Epidermal melanocyte (primary cell): ENCODE measurements at regions not wholly inside any gene's neighbourhood (a gene's known extent, or its start where the extent isn't known, plus 50 kb on each side); places are given as distances from the start of the nearest gene placed in this dataset.
"Not testable (repeated sequence)": the region's sequence is repeated elsewhere in the genome, so short reads cannot be mapped to it uniquely, and the experiment has no call there.

ENCODE experiments used
- DNase-seq: peaks from one replicate; pipeline ENCODE4 v3.0.0; 2011; ENCODE audit warnings: low spot score; ENCODE audit not compliant: insufficient read length

DNA sequence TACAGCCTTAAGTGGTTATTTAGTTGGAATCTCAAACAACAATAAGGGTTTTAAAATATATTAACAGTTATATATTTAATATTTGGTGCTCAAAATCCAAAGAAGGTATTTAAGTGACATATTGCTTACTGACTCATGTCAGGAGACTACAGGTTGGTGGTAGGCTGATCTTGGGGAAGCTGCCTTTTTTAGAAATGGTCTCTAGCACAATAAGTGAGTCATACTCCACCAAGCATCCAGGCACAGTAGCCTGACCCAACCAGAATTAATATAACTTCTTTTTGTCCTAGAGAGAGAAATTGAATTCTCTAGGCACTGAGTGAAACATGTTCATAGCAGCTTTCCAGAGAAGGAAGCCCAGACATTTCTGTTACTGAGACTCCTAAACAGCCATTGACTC, 868.5 kb upstream of the TENM4 start:
- DNase-seq: no peak

DNA sequence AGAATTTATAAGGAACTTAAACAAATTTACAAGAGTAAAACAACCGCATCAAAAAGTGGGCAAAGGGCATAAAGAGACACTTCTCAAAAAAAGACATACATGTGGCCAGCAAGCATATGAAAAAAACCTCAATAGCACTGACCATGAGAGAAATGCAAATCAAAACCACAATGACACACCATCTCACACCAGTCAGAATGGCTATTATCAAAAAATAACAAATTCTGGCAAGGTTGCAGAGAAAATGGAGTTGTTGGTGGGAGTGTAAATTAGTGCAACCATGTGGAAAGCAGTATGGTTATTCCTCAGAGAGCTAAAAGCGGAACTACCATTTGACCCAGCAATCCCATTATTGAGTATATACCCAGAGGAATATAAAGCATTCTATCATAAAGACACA, 866.8 kb upstream of the TENM4 start:
- DNase-seq: no peak

DNA sequence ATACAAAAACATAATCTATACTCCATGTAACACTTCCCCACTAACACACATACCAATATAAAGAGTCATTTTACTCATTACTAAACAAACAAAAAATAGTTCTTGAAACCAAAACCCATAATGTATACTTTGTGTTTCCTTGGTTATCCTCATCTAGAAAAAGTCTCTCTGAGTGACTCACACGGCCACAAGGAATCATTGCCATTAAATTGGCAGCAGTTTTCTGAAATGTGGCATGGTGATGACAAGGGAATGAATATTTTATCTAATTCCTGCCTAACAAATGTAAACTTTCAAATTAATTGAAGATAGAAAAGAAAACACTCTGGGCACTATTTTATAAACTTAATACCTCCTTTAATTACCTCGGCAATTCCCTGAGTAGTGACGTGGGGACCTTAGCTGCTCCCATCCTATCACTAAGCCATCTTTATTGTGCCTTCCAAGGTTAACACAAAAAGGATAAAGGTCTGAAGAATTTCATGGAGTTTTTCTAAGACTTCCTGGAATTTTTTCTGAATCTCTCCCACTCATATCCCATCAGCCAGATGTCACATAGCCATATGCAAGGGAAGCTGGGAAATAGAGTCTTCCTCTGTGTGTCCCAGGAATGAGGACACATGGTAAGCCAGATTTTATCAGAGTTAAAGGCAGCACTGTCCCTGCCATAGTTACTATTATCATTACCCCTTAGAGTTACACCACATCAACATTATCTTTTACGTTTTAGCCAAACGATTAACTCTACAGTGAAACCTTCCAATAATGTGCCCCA, 857.2 kb upstream of the TENM4 start:
- no peak for DNase-seq

DNA sequence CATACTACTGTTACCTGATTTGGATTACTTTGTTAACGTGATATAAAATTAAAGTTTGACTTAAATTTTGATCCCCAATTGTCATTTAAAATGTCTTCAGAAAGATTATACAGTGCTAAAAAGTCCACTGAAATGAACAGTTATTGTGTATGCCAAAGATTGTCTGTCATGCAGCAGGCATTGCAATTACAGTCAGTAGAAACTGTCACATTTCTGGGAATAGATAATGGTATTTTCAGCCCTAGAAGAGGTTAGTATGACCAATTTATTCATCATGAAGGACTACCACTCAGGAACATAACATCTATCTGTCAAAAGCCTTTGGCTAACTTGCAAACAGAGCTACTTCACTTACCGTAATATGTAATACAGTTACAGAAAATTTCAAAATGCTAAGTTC, 852.5 kb upstream of the TENM4 start:
- DNase-seq: no peak

DNA sequence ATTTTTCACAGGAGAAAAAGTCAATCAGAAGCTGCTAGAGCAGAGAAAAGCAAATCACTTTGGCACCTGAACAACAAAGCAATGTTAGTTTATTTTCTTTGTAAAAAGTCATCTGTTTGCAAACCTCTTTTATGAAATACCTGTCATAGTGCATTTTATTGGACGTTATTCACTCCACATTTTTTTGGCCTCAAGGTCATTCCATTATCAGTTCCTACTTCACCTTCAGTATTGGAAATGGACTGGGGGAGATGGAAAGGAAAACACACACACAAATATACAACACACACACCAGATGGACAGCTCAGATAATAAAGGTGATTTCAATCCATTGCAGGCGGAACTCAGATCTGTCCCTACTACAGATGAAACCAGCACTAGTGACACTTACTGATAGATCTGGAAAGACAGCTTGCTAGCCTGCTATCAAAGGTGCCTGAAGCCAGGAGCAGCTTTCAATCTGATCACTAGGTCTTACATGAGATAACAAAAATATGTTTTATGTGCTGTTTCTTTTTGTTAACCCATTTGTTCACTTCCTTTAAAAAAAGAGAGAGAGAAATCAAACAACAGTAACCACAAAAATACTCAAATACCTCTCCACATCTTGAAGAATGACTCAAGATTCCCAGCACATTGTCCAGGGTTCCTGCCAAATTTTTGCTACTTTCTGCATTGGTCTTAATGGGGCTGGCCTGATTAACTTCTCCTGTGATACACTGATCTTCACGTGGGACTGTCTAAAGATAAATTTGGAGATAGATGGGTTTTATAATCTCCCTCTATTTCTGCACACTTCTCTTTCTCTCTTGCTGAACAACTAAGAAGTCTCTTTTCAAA, 844.3 kb upstream of the TENM4 start:
- DNase-seq: no peak

DNA sequence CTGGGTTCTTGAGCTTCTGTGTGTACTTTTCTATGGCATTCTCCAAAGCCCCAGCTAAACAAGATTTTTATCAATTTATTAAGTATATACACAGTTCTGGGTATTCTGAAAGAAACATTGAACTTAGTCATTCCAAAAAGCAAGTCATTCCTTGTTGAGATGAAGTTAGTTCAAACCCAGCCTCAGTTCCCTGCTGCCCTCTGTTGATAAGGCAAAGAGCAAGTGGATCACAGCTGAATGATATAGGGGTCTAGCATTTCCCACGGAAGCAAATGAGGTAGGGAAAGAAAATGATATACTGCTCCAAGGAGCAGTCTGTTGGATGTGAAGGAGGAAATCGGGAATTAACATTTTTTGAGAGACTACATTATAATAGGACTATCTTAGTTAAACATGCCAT, 841.8 kb upstream of the TENM4 start:
- DNase-seq: no peak

DNA sequence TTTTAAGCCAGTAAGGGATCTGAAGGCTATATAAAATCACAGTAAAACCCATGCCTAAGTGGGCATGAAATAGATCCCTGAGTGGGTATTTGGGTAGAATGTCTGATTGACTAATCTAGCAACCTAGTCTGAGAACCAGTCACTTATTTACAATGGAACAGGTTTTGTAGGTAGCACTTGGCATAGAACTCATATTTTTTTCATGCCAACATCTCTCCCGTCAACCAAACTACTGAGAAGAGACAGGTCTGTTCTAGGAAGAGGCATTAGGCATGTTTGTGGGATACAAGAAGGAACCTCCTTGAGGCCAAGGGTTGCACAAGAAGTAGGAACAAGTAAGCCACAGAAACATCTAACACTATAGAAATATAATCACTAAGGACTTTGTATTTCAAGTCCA, 840.4 kb upstream of the TENM4 start:
- no peak for DNase-seq

DNA sequence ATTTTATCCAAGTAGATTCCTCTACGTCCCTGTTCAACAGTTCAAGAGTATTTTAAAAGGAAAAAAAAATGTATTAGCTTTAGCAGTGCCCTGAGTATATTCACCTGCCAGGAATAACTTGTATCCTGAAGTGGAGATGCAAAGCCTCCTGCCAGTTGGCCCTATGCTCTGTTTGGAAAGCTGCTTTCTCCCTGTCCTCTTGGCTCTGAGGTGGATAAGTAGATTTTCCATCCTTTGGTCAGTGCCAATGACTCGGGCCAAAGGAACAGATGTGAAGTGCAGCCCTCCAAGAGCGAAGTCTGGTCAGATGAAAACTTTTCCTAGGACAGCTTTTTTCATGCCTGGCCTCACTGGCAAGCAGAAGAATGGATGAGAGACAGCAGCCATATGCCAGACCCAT, 839.9 kb upstream of the TENM4 start:
- DNase-seq: no peak

DNA sequence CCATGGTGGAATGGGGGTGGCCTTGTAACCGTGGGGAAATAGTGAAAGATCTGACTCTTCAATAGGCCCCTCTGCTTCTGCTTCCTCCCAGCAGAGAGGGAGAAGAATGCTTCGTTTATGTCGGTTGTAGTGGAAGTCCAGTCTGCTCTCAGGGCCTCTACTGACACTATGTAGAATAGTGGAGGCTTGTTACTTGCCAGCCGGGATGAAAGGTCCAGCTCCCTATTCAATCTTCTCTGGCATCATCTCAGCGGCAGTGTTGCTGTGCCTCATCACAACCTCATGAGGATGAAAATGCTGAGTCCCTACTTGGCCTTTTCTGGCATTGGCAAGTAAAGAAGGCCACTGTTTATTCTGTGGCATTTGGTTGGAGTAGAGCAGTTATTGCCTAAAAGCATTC, 820.9 kb upstream of the TENM4 start:
- no peak for DNase-seq

DNA sequence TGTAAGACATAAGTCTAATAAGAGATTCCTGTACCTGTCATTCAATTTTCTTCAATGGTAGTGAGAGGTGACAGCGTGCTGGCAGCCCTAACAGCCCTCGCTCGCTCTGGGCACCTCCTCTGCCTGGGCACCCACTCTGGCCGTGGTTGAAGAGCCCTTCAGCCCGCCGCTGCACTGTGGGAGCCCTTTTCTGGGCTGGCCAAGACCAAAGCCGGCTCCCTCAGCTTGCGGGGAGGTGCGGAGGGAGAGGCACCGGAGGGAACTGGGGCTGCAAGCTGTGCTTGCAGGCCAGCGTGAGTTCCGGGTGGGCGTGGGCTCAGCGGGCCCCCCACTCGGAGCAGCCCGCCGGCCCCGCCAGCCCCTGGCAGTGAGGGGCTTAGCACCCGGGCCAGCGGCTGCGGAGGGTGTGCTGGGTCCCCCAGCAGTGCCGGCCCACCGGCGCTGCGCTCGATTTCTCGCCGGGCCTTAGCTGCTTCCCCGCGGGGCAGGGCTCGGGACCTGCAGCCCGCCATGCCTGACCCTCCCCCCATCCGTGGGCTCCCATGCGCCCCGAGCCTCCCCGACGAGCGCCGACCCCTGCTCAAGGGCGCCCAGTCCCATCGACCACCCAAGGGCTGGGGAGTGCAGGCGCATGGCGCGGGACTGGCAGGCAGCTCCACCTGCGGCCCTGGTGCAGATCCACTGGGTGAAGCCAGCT, 816.6 kb upstream of the TENM4 start:
- not testable (repeated sequence) for DNase-seq

DNA sequence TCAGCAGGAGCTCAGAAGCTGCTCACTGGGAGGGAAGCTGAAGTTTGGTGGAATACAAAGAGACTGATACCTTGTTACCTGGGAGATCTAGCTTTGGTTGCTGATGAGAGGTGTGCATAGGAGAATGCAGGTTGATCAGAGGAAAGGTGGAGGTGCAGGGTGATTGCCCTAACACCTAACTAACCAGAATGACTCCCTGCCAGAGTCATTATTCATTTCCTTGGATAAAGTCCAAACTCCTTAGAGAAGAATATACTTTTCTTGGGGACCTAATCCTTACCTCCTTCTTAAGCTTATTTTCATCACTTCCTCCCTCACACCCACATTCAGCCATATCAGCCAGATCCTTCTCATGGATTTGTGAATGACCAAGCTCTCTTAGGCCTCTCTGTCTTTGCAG, 814.2 kb upstream of the TENM4 start:
- no peak for DNase-seq

DNA sequence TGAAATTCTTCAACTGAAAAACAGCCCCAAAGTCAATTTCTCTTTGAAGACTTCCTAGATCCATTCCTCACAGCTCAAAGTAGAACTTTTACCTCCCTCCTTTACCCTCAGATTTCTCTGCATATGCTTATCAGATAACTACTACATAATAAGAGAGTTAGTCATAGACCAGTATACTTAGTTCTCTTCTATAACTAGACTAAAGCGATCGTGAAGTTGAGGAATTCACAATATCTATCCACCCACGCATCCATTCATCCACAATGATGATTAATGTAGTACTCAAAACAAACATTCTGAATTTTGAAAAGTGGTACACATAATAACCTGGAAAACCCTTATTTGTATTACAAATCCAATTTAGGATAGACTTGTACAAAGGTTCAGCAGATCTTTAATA, 800.9 kb upstream of the TENM4 start:
- no peak for DNase-seq

DNA sequence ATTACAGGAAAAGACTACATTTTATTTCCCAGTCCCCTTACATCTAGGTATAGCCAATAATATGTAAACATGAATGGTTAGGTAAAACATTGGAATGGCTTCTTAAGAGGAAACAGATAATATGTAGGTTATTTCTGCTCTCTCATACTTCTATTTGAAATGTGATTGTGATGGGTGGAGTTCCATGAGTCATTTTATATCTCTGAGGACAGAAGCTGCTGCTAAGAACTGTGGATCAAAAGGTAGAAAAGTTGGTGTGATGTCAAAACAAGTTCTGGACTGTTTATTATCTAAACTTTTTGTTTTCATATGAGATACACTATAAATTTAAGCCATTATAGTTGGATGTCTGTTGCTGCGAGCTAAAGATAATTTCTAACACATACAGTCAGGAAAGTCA, 799.4 kb upstream of the TENM4 start:
- DNase-seq: no peak

DNA sequence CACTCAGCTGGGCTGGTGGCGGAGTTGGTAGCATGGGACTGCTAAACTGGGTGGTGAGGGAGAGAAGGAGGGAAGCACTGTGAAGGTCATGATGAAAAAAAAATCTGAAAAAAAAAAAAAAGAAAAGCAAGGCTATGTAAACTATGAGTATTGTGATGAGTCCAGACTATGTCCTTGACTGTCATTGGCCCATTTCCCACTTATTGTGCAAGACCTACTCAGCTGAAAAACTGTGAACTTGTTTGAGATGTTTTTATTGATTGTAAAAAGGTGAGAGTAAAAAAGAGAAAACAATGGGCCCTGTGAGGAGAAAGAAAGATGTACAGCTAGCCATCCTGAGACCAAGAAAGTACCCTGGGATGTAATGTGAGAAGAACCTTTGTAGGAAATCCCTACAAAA, 798.4 kb upstream of the TENM4 start:
- DNase-seq: no peak

DNA sequence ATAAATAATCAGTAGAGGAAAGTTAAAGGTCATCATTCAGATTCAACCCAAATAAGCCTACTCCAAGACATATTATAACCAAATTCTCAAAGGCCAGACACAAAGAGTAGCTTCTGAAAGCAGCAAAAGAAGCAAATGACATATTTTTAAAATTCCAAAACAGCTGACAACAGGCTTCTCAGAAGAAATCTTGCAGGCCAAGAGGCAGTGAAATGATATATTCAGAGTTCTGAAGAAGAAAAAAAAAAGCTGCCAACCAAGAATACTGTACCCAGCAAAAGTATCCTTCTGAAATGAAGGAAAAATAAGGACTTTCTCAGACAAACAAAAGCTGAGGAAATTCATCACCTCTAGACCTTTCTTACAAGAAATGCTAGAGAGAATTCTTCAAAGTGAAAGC, 787.1 kb upstream of the TENM4 start:
- no peak for DNase-seq

DNA sequence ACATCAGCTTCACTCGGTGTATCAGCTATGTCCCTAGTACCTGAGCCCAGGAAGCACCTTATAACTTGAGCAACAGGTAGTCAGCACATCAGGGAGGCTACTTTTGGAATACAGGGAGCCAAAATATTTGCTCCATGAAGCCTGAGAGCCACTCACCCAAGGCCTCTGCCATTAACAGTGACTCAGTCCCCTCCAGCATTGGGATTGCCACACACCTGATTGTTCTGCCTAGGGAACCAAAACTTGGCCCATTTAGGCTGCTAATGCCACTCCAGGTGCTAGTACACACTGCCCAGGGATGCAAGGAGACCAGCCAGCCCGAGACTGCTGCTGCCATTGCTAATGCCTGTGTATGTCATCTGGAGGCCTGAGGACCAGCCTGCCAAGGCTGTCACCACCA, 773.6 kb upstream of the TENM4 start:
- DNase-seq: no peak

DNA sequence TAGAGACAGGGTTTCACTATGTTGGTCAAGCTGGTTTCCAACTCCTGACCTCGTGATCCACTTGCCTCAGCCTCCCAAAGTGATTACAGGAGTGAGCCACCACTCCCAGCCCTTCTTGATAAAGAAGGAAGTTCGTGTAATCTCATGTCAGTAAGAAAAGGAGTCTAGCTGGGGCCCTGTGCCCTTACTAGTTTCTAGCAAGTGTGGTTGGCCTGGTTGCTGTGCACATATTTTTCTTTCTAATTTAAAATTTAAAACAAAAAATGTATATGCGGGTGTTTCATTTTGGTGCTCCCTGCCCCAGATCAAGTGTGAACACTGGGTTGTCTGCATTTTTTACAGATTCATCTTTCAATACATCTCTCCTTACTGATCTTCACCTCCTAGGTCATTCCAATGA, 770.8 kb upstream of the TENM4 start:
- no peak for DNase-seq

DNA sequence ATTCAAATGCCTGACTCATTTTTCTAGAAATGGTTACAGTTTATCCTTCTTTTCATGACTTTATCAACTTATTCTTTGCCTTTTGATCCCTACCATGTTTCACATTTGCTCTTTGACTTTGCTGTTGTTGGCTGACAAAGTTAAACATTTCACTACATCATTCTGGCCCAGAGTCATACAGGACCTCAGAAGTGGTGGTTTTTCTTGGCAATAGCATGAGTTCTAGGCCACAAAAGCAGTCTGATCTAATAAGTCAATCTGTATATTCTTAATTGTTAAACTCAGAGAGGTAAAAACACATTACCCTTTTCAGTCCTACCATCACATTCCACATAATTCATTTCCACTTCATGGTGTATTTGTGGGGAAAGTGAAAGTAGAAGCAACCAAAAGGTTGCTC, 763.2 kb upstream of the TENM4 start:
- no peak for DNase-seq

DNA sequence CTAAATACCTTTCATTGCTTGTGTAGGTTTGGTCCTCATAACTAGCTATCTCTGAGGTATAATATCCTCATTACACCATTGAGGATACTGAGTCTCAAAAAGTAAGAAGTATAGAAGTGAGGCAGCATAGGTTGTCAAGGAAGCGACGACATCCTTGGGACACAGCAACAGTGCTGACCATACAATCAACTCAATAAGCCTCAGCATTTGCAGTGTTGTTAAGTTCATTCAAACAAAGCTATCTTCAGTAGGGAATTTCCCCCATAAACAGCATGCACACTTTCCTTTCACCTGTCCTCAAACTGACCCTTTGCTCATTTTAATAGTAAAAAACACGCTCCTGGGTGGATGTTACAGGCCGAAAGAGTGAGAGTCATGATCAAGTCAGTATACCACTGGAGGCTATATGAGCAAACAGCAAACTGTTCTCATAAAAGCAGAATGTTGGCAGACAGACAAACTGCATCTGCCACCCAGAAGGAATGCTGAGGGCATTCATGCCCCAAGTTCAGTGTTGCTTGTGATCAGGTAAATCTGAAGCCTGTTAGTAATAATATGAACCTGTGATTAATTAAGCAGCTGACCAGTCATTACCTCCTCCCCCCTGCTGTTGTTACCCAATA, 756.2 kb upstream of the TENM4 start:
- DNase-seq: no peak

DNA sequence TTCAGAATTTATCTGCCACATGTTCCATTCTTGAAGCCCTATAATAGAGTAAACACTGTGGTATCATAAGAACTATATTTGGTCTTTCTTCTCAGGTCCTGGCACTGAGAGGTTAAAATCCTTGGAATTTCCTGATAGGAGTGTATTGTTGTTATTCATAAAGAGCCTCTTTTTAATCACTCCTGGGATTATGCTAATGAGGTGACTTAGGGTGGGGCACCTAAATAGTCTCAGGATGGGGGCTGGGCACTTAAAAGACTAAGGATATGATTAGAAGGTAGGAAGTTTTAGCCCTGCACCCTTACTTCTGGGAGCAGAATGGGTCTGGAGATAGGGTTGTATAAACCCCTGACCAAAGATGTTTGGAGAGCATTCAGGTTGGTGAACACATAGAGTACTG, 755.2 kb upstream of the TENM4 start:
- DNase-seq: no peak

DNA sequence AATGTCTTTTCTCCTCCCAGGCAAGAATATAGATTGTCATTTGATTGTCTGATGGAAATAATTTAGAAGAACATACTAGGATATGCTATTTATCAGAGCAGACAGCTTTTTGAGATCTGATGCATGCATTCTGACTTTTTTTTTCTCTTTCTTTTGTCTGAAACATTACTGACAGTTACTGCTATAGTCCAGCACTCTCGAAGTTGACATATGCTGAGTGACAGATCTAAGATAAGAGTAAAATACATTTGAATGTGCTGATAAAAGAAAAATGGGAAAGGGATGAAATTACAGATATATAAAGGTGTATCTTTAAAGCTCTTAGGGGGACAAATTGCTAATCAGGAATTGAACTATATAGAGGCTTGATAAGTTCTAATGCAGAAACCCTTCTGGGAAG, 753.8 kb upstream of the TENM4 start:
- no peak for DNase-seq

DNA sequence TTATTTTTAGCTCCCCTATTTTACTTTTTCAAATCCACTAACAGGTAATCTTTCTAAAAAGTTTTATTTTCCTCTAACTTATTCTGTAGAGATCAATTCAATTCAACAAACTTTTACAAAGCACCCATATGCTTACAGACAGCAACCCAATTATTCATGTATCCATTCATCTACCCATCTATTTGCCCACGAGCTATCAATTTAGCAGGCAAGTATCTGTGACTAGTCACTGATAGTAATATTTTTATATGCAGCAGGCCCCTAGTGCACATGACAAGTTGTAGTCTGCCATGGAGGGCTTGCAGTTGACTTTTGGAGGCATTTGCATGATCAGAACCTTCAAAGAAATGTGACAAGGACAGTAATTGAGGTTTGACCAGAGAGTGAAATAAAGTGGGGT, 753.2 kb upstream of the TENM4 start:
- no peak for DNase-seq
